ENCODE measurements at regions not wholly inside any gene's neighbourhood (a gene's known extent, or its start where the extent isn't known, plus 50 kb on each side); places are given as distances from the start of the nearest gene placed in this dataset.
A peak's percentile ranks its signal among the peaks of the same experiment; 100 is the strongest.

- Histone ChIP-seq H3K4me1 (peaks cover 0 to 3% (median 0%) of the 10 kb centered on the region in 4 donors), H3K9me3 (no peaks in the 10 kb centered on the region), H3K27me3 (no peaks in the 10 kb centered on the region), H3K4me3 (no peak overlapping the region), H3K27ac (no peak overlapping the region), H3K36me3 (no peaks in the 10 kb centered on the region)
- intact Hi-C loops (cut with DNase I) = no loop called here
- DNase-seq (peak in 1 of 3 donors; percentile 73), ATAC-seq (peak; percentile 32 to 88 (median 64))
- 65% methylated on average over 3 of the region's 3 CpGs for WGBS (ENCODE audit: insufficient coverage, low coverage, low lambda C conversion rate, missing lambda C conversion rate)
- no peak for TF ChIP-seq POLR2A (IDR thresholded peaks at IDR 0.05)
These were observed 555.4 kb upstream of the CLINT1 start for GRCh38 chr5:158414333-158414762.

GRCh38 chr5:158413122-158413680 is 554.3 kb upstream of the CLINT1 start:
- Histone ChIP-seq H3K4me3 (no peak overlapping the region), H3K36me3 (no peaks in the 10 kb centered on the region), H3K27ac (no peak overlapping the region), H3K27me3 (no peaks in the 10 kb centered on the region), H3K4me1 (peaks cover 0 to 3% (median 0%) of the 10 kb centered on the region in 4 donors), H3K9me3 (no peaks in the 10 kb centered on the region)
- 65% methylated on average over 4 of the region's 4 CpGs for WGBS (ENCODE audit: insufficient coverage, low coverage, low lambda C conversion rate, missing lambda C conversion rate)
- intact Hi-C loops (cut with DNase I) = no loop called here
- TF ChIP-seq CTCF (IDR thresholded peaks at IDR 0.05) (no peak), POLR2A (IDR thresholded peaks at IDR 0.05) (no peak)
- DNase-seq = no peak
- no peak for ATAC-seq

- Histone ChIP-seq H3K27me3 (no peaks in the 10 kb centered on the region), H3K9me3 (no peaks in the 10 kb centered on the region), H3K4me3 (no peak overlapping the region), H3K4me1 (peaks cover 0 to 3% (median 0%) of the 10 kb centered on the region in 4 donors), H3K27ac (no peak overlapping the region), H3K36me3 (no peaks in the 10 kb centered on the region)
- TF ChIP-seq POLR2A (IDR thresholded peaks at IDR 0.05) = no peak
- TF ChIP-seq CTCF (IDR thresholded peaks at IDR 0.05) = no peak
- intact Hi-C loops (cut with DNase I) = no loop called here
- no peak for ATAC-seq
- DNase-seq = no peak
These were observed 552.0 kb upstream of the CLINT1 start for GRCh38 chr5:158410976-158411375.

- no peak for TF ChIP-seq CTCF (IDR thresholded peaks at IDR 0.05)
- Histone ChIP-seq H3K36me3 (no peaks in the 10 kb centered on the region), H3K4me1 (peaks cover 0 to 1% (median 0%) of the 10 kb centered on the region in 4 donors), H3K27me3 (no peaks in the 10 kb centered on the region), H3K4me3 (no peak overlapping the region), H3K27ac (no peak overlapping the region), H3K9me3 (no peaks in the 10 kb centered on the region)
- no peak for DNase-seq
- no peak for ATAC-seq
- intact Hi-C loops (cut with DNase I) = no loop called here
These were observed 550.6 kb upstream of the CLINT1 start for GRCh38 chr5:158409507-158409906.

- intact Hi-C loops (cut with DNase I) = no loop called here
- no peak for ATAC-seq
- no peak overlapping the region for H3K4me3 ChIP-seq
- H3K9me3 ChIP-seq = no peaks in the 10 kb centered on the region
- DNase-seq = no peak
- TF ChIP-seq POLR2A (IDR thresholded peaks at IDR 0.05) = no peak
- no peak for TF ChIP-seq CTCF (IDR thresholded peaks at IDR 0.05)
- no peak overlapping the region for H3K27ac ChIP-seq
- no peaks in the 10 kb centered on the region for H3K4me1 ChIP-seq
- H3K36me3 ChIP-seq = no peaks in the 10 kb centered on the region
- no peaks in the 10 kb centered on the region for H3K27me3 ChIP-seq
These were observed 548.9 kb upstream of the CLINT1 start for GRCh38 chr5:158407824-158408195.
